ENCODE measurements at regions not wholly inside any gene's neighbourhood (a gene's known extent, or its start where the extent isn't known, plus 50 kb on each side); places are given as distances from the start of the nearest gene placed in this dataset.

DNA sequence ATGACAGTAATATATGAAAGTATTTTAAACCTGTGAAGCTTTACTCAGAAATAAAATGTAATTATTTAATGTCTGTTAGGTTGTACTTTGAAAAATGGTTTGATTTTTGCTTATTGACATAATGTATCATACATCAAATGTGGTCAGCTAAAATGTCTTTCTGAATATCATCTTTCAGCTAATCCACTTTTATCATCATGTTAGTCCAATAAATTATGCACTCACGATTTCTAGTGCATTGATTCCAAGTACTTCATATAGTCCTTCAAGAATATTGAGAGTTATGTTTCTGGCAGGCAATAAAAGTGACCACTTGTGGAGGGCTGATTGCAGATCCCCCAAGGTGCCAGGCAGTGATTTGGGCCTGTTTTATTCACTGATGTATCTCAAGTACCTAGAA lies 1204.1 kb downstream of the OLFM4 start:
- ATAC-seq = no peak
- no peak for TF ChIP-seq ZNF8 (CRISPR knock-in tag; IDR thresholded peaks at IDR 0.05)
- no peak for TF ChIP-seq CSDC2 (CRISPR knock-in tag; IDR thresholded peaks at IDR 0.05)
- no peak for TF ChIP-seq ESRRG (CRISPR knock-in tag; IDR thresholded peaks at IDR 0.05)
- TF ChIP-seq BACH2 (CRISPR knock-in tag; IDR thresholded peaks at IDR 0.05; ENCODE audit: borderline replicate concordance) = no peak
- TF ChIP-seq, protein P1, sequence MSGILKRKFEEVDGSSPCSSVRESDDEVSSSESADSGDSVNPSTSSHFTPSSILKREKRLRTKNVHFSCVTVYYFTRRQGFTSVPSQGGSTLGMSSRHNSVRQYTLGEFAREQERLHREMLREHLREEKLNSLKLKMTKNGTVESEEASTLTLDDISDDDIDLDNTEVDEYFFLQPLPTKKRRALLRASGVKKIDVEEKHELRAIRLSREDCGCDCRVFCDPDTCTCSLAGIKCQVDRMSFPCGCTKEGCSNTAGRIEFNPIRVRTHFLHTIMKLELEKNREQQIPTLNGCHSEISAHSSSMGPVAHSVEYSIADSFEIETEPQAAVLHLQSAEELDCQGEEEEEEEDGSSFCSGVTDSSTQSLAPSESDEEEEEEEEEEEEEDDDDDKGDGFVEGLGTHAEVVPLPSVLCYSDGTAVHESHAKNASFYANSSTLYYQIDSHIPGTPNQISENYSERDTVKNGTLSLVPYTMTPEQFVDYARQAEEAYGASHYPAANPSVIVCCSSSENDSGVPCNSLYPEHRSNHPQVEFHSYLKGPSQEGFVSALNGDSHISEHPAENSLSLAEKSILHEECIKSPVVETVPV (CRISPR knock-in tag; IDR thresholded peaks at IDR 0.05) = no peak
- no peak for TF ChIP-seq PPARA (CRISPR knock-in tag; IDR thresholded peaks at IDR 0.05; ENCODE audit: borderline replicate concordance)
- TF ChIP-seq ARNTL (CRISPR knock-in tag; IDR thresholded peaks at IDR 0.05; ENCODE audit: borderline replicate concordance, low read depth) = no peak
- no peak for TF ChIP-seq ZNF565 (CRISPR knock-in tag; conservative IDR thresholded peaks at IDR 0.05; ENCODE audit: low read depth)
- TF ChIP-seq ZC3H10 (CRISPR knock-in tag; IDR thresholded peaks at IDR 0.05) = no peak
- TF ChIP-seq, protein P2, sequence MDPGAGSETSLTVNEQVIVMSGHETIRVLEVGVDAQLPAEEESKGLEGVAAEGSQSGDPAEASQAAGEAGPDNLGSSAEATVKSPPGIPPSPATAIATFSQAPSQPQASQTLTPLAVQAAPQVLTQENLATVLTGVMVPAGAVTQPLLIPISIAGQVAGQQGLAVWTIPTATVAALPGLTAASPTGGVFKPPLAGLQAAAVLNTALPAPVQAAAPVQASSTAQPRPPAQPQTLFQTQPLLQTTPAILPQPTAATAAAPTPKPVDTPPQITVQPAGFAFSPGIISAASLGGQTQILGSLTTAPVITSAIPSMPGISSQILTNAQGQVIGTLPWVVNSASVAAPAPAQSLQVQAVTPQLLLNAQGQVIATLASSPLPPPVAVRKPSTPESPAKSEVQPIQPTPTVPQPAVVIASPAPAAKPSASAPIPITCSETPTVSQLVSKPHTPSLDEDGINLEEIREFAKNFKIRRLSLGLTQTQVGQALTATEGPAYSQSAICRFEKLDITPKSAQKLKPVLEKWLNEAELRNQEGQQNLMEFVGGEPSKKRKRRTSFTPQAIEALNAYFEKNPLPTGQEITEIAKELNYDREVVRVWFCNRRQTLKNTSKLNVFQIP (CRISPR knock-in tag; IDR thresholded peaks at IDR 0.05; ENCODE audit: borderline replicate concordance, low read depth) = no peak
- TF ChIP-seq, protein P3, sequence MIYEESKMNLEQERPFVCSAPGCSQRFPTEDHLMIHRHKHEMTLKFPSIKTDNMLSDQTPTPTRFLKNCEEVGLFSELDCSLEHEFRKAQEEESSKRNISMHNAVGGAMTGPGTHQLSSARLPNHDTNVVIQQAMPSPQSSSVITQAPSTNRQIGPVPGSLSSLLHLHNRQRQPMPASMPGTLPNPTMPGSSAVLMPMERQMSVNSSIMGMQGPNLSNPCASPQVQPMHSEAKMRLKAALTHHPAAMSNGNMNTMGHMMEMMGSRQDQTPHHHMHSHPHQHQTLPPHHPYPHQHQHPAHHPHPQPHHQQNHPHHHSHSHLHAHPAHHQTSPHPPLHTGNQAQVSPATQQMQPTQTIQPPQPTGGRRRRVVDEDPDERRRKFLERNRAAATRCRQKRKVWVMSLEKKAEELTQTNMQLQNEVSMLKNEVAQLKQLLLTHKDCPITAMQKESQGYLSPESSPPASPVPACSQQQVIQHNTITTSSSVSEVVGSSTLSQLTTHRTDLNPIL (CRISPR knock-in tag; IDR thresholded peaks at IDR 0.05; ENCODE audit: low read depth) = no peak
- no peak for TF ChIP-seq ISL1 (CRISPR knock-in tag; IDR thresholded peaks at IDR 0.05)
- TF ChIP-seq GLIS3 (CRISPR knock-in tag; IDR thresholded peaks at IDR 0.05) = no peak
- no peak for TF ChIP-seq TOX (CRISPR knock-in tag; IDR thresholded peaks at IDR 0.05; ENCODE audit: borderline replicate concordance)
- TF ChIP-seq, protein P4, sequence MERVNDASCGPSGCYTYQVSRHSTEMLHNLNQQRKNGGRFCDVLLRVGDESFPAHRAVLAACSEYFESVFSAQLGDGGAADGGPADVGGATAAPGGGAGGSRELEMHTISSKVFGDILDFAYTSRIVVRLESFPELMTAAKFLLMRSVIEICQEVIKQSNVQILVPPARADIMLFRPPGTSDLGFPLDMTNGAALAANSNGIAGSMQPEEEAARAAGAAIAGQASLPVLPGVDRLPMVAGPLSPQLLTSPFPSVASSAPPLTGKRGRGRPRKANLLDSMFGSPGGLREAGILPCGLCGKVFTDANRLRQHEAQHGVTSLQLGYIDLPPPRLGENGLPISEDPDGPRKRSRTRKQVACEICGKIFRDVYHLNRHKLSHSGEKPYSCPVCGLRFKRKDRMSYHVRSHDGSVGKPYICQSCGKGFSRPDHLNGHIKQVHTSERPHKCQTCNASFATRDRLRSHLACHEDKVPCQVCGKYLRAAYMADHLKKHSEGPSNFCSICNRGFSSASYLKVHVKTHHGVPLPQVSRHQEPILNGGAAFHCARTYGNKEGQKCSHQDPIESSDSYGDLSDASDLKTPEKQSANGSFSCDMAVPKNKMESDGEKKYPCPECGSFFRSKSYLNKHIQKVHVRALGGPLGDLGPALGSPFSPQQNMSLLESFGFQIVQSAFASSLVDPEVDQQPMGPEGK (CRISPR knock-in tag; IDR thresholded peaks at IDR 0.05; ENCODE audit: borderline replicate concordance) = no peak
- TF ChIP-seq RARB (CRISPR knock-in tag; IDR thresholded peaks at IDR 0.05) = no peak
- no peak for TF ChIP-seq SNAI2 (CRISPR knock-in tag; IDR thresholded peaks at IDR 0.05)

DNA sequence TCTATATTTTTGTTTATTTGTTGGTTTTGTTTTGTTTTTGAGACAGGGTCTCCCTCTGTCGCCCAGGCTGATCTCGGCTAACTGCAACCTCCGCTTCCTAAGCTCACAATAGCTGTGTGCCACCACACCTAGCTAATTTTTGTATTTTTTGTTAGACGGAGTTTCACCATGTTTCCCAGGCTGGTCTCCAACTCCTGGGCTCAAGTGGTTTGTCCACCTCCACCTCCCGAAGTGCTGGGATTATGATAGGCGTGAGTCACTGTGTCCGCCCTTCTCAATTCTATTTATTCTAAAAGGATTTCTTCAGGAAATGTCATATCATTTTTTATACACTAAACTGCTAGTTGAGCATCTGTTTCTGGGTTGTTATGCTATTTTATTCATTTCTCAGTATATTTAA lies 1206.0 kb downstream of the OLFM4 start:
- no peak for ATAC-seq
- TF ChIP-seq, protein P3 (CRISPR knock-in tag; IDR thresholded peaks at IDR 0.05; ENCODE audit: low read depth) = no peak
- TF ChIP-seq ARNTL (CRISPR knock-in tag; IDR thresholded peaks at IDR 0.05; ENCODE audit: borderline replicate concordance, low read depth) (no peak), GLIS3 (CRISPR knock-in tag; IDR thresholded peaks at IDR 0.05) (no peak), TOX (CRISPR knock-in tag; IDR thresholded peaks at IDR 0.05; ENCODE audit: borderline replicate concordance) (no peak), ZNF70 (CRISPR knock-in tag; IDR thresholded peaks at IDR 0.05) (no peak), TCF4 (CRISPR knock-in tag; IDR thresholded peaks at IDR 0.05; ENCODE audit: borderline replicate concordance) (no peak), ISL1 (CRISPR knock-in tag; IDR thresholded peaks at IDR 0.05) (no peak), OSR1 (CRISPR knock-in tag; IDR thresholded peaks at IDR 0.05) (no peak), RARB (CRISPR knock-in tag; IDR thresholded peaks at IDR 0.05) (no peak), SNAI2 (CRISPR knock-in tag; IDR thresholded peaks at IDR 0.05) (no peak), BACH2 (CRISPR knock-in tag; IDR thresholded peaks at IDR 0.05; ENCODE audit: borderline replicate concordance) (no peak), CSDC2 (CRISPR knock-in tag; IDR thresholded peaks at IDR 0.05) (no peak), PPARA (CRISPR knock-in tag; IDR thresholded peaks at IDR 0.05; ENCODE audit: borderline replicate concordance) (no peak), ZFP30 (CRISPR knock-in tag; IDR thresholded peaks at IDR 0.05) (no peak), ESRRG (CRISPR knock-in tag; IDR thresholded peaks at IDR 0.05) (no peak), ZNF8 (CRISPR knock-in tag; IDR thresholded peaks at IDR 0.05) (no peak)
- TF ChIP-seq, protein P1 (CRISPR knock-in tag; IDR thresholded peaks at IDR 0.05) = no peak
- TF ChIP-seq, protein P4 (CRISPR knock-in tag; IDR thresholded peaks at IDR 0.05; ENCODE audit: borderline replicate concordance) = no peak
- TF ChIP-seq, protein P2 (CRISPR knock-in tag; IDR thresholded peaks at IDR 0.05; ENCODE audit: borderline replicate concordance, low read depth) = no peak
